ENCODE measurements at regions not wholly inside any gene's neighbourhood (a gene's known extent, or its start where the extent isn't known, plus 50 kb on each side); places are given as distances from the start of the nearest gene placed in this dataset.

- no peaks in the 10 kb centered on the region for H3K9me3 ChIP-seq
- TF ChIP-seq CTCF (IDR thresholded peaks at IDR 0.05) = no peak
- no peak overlapping the region for H3K4me3 ChIP-seq
- no peak overlapping the region for H3K27ac ChIP-seq
- H3K36me3 ChIP-seq = no peaks in the 10 kb centered on the region
- peaks cover 14 to 99% of the 10 kb centered on the region in 2 donors for H3K27me3 ChIP-seq
- no peaks in the 10 kb centered on the region for H3K4me1 ChIP-seq
- ATAC-seq = no peak
- peak in 1 of 4 donors; percentile 77 for DNase-seq
- intact Hi-C loops (cut with DNase I) = no loop called here
These were observed 75.2 kb downstream of the MICALL2 start for GRCh38 chr7:1384113-1384415.
